WTC11 (cell line): ENCODE measurements at regions not wholly inside any gene's neighbourhood (a gene's known extent, or its start where the extent isn't known, plus 50 kb on each side); places are given as distances from the start of the nearest gene placed in this dataset.
A peak's percentile ranks its signal among the peaks of the same experiment; 100 is the strongest.

ENCODE experiments used
- ATAC-seq: fragments of 200-7000 bp; cut with Tn5 transposase; 2 replicates; pipeline ENCODE4 v1.10.0; 2021; ENCODE audit warnings: mild to moderate bottlenecking, moderate library complexity
- CTCF ChIA-PET: fragments of 300-600 bp; sonication (Branson Sonifier 250); formaldehyde crosslinking; loops from one replicate; lab custom pipeline; 2021; ENCODE audit warnings: antibody characterized with exemption; lab: Charles Lee
- POLR2A ChIA-PET: fragments of 350-600 bp; sonication (Branson Sonifier 250); formaldehyde crosslinking; loops from one replicate; lab custom pipeline; 2021; ENCODE audit warnings: antibody characterized with exemption; lab: Charles Lee
- DNase-seq: peaks from one replicate; pipeline ENCODE4 v3.0.0; 2021; ENCODE audit warnings: low spot score
- H3K27ac Mint-ChIP-seq: 2 replicates; pipeline ENCODE4 v1.8.0; 2021; ENCODE audit warnings: mixed read lengths
- H3K27me3 Mint-ChIP-seq: 2 replicates; pipeline ENCODE4 v1.8.0; 2021; ENCODE audit warnings: low read depth, mild to moderate bottlenecking, moderate library complexity, mixed read lengths
- H3K36me3 Mint-ChIP-seq: 2 replicates; pipeline ENCODE4 v1.8.0; 2021; ENCODE audit warnings: mixed read lengths
- H3K4me1 Mint-ChIP-seq: 2 replicates; pipeline ENCODE4 v1.8.0; 2022; ENCODE audit warnings: mixed read lengths
- H3K4me3 Mint-ChIP-seq: 2 replicates; pipeline ENCODE4 v1.8.0; 2021; ENCODE audit warnings: mild to moderate bottlenecking, moderate library complexity, mixed read lengths
- H3K9me3 Mint-ChIP-seq: 2 replicates; pipeline ENCODE4 v1.8.0; 2021; ENCODE audit warnings: mixed read lengths
- CBFB ChIP-seq: sonication (generic); formaldehyde crosslinking; IDR thresholded peaks from 2 replicates; pipeline ENCODE4 v1.8.1; 2022; ENCODE audit warnings: mild to moderate bottlenecking, low read depth, missing genetic modification reagents
- EMX1 ChIP-seq: fragments of 250-450 bp; sonication (Bioruptor Pico); IDR thresholded peaks from 2 replicates; pipeline ENCODE4 v1.8.0; 2021; ENCODE audit warnings: mild to moderate bottlenecking
- HMGA2 ChIP-seq: fragments of 250-450 bp; sonication (Bioruptor Pico); IDR thresholded peaks from 2 replicates; pipeline ENCODE4 v1.4.0; 2021; ENCODE audit warnings: mild to moderate bottlenecking, moderate library complexity
- NFATC4 ChIP-seq: fragments of 250-450 bp; sonication (Bioruptor Pico); IDR thresholded peaks from 2 replicates; pipeline ENCODE4 v1.9.0; 2021; ENCODE audit warnings: mild to moderate bottlenecking
- NFE2L1 ChIP-seq: sonication (generic); formaldehyde crosslinking; IDR thresholded peaks from 2 replicates; pipeline ENCODE4 v1.8.1; 2023; ENCODE audit warnings: missing genetic modification reagents
- NFYB ChIP-seq: sonication (generic); formaldehyde crosslinking; conservative IDR thresholded peaks from 2 replicates; pipeline ENCODE4 v1.8.0; 2022; ENCODE audit warnings: low read depth, missing genetic modification reagents
- NR1H2 ChIP-seq: sonication (generic); formaldehyde crosslinking; IDR thresholded peaks from 2 replicates; pipeline ENCODE4 v1.9.0; 2021; ENCODE audit warnings: mild to moderate bottlenecking, moderate library complexity, missing genetic modification reagents
- OVOL2 ChIP-seq: fragments of 250-450 bp; sonication (Bioruptor Pico); IDR thresholded peaks from 2 replicates; pipeline ENCODE4 v1.9.0; 2021; ENCODE audit warnings: mild to moderate bottlenecking, borderline replicate concordance
- SOX15 ChIP-seq: fragments of 250-450 bp; sonication (Bioruptor Pico); IDR thresholded peaks from 2 replicates; pipeline ENCODE4 v1.9.0; 2021; ENCODE audit warnings: mild to moderate bottlenecking
- SP1 ChIP-seq: sonication (generic); formaldehyde crosslinking; conservative IDR thresholded peaks from 2 replicates; pipeline ENCODE4 v1.8.1; 2022; ENCODE audit warnings: missing genetic modification reagents
- TF ChIP-seq, protein P1 (sequence below): sonication (generic); formaldehyde crosslinking; conservative IDR thresholded peaks from 2 replicates; pipeline ENCODE4 v1.8.1; 2022; ENCODE audit warnings: mild to moderate bottlenecking, missing genetic modification reagents
- TF ChIP-seq, protein P2 (sequence below): sonication (generic); formaldehyde crosslinking; IDR thresholded peaks from 2 replicates; pipeline ENCODE4 v1.8.1; 2023; ENCODE audit warnings: mild to moderate bottlenecking, missing genetic modification reagents
- TF ChIP-seq, protein P3 (sequence below): sonication (generic); formaldehyde crosslinking; IDR thresholded peaks from 2 replicates; pipeline ENCODE4 v1.8.0; 2023; ENCODE audit warnings: missing genetic modification reagents
- TF ChIP-seq, protein P4 (sequence below): fragments of 200-600 bp; IDR thresholded peaks from 2 replicates; pipeline ENCODE4 v1.8.0; 2022; ENCODE audit warnings: antibody characterized with exemption
- TF ChIP-seq, protein P5 (sequence below): sonication (generic); formaldehyde crosslinking; IDR thresholded peaks from 2 replicates; pipeline ENCODE4 v1.8.1; 2022; ENCODE audit warnings: mild to moderate bottlenecking, moderate library complexity, missing genetic modification reagents
- TF ChIP-seq, protein P6 (sequence below): sonication (generic); formaldehyde crosslinking; IDR thresholded peaks from 2 replicates; pipeline ENCODE4 v1.8.1; 2022; ENCODE audit warnings: low read depth, mild to moderate bottlenecking, moderate library complexity, missing genetic modification reagents, borderline replicate concordance
- TF ChIP-seq, protein P7 (sequence below): fragments of 250-450 bp; sonication (Bioruptor Pico); IDR thresholded peaks from 2 replicates; pipeline ENCODE4 v1.8.0; 2021; ENCODE audit warnings: mild to moderate bottlenecking
- TF ChIP-seq, protein P8 (sequence below): sonication (generic); formaldehyde crosslinking; IDR thresholded peaks from 2 replicates; pipeline ENCODE4 v1.8.1; 2022; ENCODE audit warnings: missing genetic modification reagents, borderline replicate concordance

DNA sequence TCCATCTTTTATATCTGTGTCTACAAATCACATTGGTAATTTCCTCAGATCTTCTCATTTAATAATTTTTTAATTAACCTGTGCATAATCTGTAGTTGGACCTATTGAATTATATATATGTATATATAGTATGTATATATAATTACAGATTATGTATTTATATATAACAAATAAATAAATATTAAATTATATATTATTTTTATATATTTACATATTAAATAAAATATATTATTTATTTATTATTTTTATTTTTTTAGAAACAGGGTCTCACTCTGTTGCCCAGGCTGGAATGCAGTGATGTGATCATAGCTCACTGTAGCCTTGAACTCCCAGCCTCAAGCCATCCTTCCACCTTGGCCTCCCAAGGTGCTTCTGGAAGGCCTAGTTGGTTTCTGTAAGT lies 197.9 kb downstream of the FGF9 start:
- H3K36me3 Mint-ChIP-seq: peaks cover 14% of the 10 kb centered on the region
- ATAC-seq: no peak
- no peak overlapping the region for H3K4me3 Mint-ChIP-seq
- no peaks in the 10 kb centered on the region; the same call in 1 of the 2 replicates for H3K27me3 Mint-ChIP-seq
- peaks cover 5% of the 10 kb centered on the region; the same call in 1 of the 2 replicates for H3K4me1 Mint-ChIP-seq
- no peak overlapping the region for H3K27ac Mint-ChIP-seq
- ChIA-PET POLR2A (no interaction called here), CTCF (no interaction called here)
- TF ChIP-seq, protein P1, sequence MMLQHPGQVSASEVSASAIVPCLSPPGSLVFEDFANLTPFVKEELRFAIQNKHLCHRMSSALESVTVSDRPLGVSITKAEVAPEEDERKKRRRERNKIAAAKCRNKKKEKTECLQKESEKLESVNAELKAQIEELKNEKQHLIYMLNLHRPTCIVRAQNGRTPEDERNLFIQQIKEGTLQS: no peak
- peak; percentile 98 for TF ChIP-seq HMGA2 (CRISPR knock-in tag)
- DNase-seq: no peak
- peaks cover 29% of the 10 kb centered on the region for H3K9me3 Mint-ChIP-seq

DNA sequence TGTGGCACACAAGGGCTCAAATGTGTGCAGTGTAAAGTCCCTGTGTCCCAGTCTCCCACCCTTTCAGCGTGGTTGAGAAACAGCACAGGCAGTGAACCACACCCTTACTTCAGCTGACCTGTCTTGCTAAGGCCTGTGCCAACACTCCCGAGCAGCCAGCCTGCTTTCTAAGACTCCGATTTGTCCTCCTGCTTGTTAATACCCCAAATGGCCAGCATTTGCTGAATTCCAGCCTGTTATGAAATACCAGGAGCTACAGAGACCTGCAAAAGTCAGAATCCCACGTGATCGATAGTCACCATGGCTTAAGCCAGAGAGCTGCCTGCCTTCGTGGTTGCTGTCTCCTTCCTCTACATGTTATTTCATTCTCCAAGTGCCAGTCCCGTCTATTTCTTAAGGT lies 200.5 kb downstream of the FGF9 start:
- ChIA-PET POLR2A (no interaction called here), CTCF (no interaction called here)

DNA sequence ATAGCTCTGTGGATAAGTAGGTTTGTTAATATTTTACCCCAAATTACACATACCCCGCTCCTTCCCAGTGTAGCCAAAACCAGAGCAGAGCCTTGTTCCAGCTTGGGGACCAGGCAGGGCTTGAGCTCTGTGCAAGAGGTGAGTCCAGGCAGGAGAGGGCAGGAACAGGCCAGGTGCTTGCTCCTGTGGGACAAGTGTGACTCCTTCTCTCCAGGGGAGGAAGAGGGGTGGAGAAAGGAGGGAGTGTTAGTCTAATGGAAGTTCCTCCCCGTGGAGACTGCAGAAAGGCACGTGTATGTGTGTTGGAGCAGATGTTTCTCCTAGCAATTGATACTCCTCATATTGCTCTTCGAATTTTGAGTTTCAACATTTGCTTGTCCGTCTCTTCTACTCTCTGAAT lies 201.0 kb downstream of the FGF9 start:
- Mint-ChIP-seq H3K27me3 (no peaks in the 10 kb centered on the region), H3K4me1 (peaks cover 5% of the 10 kb centered on the region; the same call in 1 of the 2 replicates), H3K4me3 (no peak overlapping the region), H3K36me3 (no peaks in the 10 kb centered on the region), H3K27ac (no peak overlapping the region), H3K9me3 (no peaks in the 10 kb centered on the region)
- ChIA-PET CTCF (no interaction called here), POLR2A (no interaction called here)
- no peak for DNase-seq
- no peak for ATAC-seq
- no peak for TF ChIP-seq NFE2L1 (CRISPR knock-in tag)
- no peak for TF ChIP-seq CBFB (CRISPR knock-in tag)
- TF ChIP-seq, protein P1: no peak
- no peak for TF ChIP-seq NFYB (CRISPR knock-in tag)
- TF ChIP-seq SOX15 (CRISPR knock-in tag): no peak
- TF ChIP-seq EMX1 (CRISPR knock-in tag): no peak
- TF ChIP-seq, protein P2, sequence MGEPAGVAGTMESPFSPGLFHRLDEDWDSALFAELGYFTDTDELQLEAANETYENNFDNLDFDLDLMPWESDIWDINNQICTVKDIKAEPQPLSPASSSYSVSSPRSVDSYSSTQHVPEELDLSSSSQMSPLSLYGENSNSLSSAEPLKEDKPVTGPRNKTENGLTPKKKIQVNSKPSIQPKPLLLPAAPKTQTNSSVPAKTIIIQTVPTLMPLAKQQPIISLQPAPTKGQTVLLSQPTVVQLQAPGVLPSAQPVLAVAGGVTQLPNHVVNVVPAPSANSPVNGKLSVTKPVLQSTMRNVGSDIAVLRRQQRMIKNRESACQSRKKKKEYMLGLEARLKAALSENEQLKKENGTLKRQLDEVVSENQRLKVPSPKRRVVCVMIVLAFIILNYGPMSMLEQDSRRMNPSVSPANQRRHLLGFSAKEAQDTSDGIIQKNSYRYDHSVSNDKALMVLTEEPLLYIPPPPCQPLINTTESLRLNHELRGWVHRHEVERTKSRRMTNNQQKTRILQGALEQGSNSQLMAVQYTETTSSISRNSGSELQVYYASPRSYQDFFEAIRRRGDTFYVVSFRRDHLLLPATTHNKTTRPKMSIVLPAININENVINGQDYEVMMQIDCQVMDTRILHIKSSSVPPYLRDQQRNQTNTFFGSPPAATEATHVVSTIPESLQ (CRISPR knock-in tag): no peak
- TF ChIP-seq, protein P3, sequence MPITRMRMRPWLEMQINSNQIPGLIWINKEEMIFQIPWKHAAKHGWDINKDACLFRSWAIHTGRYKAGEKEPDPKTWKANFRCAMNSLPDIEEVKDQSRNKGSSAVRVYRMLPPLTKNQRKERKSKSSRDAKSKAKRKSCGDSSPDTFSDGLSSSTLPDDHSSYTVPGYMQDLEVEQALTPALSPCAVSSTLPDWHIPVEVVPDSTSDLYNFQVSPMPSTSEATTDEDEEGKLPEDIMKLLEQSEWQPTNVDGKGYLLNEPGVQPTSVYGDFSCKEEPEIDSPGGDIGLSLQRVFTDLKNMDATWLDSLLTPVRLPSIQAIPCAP (CRISPR knock-in tag): no peak
- no peak for TF ChIP-seq NFATC4
- TF ChIP-seq, protein P4, sequence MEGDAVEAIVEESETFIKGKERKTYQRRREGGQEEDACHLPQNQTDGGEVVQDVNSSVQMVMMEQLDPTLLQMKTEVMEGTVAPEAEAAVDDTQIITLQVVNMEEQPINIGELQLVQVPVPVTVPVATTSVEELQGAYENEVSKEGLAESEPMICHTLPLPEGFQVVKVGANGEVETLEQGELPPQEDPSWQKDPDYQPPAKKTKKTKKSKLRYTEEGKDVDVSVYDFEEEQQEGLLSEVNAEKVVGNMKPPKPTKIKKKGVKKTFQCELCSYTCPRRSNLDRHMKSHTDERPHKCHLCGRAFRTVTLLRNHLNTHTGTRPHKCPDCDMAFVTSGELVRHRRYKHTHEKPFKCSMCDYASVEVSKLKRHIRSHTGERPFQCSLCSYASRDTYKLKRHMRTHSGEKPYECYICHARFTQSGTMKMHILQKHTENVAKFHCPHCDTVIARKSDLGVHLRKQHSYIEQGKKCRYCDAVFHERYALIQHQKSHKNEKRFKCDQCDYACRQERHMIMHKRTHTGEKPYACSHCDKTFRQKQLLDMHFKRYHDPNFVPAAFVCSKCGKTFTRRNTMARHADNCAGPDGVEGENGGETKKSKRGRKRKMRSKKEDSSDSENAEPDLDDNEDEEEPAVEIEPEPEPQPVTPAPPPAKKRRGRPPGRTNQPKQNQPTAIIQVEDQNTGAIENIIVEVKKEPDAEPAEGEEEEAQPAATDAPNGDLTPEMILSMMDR: no peak
- TF ChIP-seq OVOL2 (CRISPR knock-in tag): no peak
- TF ChIP-seq, protein P5, sequence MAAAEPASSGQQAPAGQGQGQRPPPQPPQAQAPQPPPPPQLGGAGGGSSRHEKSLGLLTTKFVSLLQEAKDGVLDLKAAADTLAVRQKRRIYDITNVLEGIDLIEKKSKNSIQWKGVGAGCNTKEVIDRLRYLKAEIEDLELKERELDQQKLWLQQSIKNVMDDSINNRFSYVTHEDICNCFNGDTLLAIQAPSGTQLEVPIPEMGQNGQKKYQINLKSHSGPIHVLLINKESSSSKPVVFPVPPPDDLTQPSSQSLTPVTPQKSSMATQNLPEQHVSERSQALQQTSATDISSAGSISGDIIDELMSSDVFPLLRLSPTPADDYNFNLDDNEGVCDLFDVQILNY (CRISPR knock-in tag): no peak

More for the DNA sequence above, 200.5 kb downstream of the FGF9 start:
- ATAC-seq (no peak), DNase-seq (no peak)
- H3K9me3 Mint-ChIP-seq: peaks cover 4% of the 10 kb centered on the region; the same call in 1 of the 2 replicates
- no peaks in the 10 kb centered on the region for H3K36me3 Mint-ChIP-seq
- no peak overlapping the region for H3K27ac Mint-ChIP-seq
- H3K4me3 Mint-ChIP-seq: no peak overlapping the region
- H3K4me1 Mint-ChIP-seq: peaks cover 5% of the 10 kb centered on the region; the same call in 1 of the 2 replicates
- TF ChIP-seq SP1 (CRISPR knock-in tag) (no peak), NR1H2 (no peak)
- TF ChIP-seq, protein P6, sequence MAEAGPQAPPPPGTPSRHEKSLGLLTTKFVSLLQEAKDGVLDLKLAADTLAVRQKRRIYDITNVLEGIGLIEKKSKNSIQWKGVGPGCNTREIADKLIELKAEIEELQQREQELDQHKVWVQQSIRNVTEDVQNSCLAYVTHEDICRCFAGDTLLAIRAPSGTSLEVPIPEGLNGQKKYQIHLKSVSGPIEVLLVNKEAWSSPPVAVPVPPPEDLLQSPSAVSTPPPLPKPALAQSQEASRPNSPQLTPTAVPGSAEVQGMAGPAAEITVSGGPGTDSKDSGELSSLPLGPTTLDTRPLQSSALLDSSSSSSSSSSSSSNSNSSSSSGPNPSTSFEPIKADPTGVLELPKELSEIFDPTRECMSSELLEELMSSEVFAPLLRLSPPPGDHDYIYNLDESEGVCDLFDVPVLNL (CRISPR knock-in tag): no peak
- TF ChIP-seq, protein P4: no peak
- TF ChIP-seq, protein P7, sequence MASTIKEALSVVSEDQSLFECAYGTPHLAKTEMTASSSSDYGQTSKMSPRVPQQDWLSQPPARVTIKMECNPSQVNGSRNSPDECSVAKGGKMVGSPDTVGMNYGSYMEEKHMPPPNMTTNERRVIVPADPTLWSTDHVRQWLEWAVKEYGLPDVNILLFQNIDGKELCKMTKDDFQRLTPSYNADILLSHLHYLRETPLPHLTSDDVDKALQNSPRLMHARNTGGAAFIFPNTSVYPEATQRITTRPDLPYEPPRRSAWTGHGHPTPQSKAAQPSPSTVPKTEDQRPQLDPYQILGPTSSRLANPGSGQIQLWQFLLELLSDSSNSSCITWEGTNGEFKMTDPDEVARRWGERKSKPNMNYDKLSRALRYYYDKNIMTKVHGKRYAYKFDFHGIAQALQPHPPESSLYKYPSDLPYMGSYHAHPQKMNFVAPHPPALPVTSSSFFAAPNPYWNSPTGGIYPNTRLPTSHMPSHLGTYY (CRISPR knock-in tag): no peak
- TF ChIP-seq, protein P8, sequence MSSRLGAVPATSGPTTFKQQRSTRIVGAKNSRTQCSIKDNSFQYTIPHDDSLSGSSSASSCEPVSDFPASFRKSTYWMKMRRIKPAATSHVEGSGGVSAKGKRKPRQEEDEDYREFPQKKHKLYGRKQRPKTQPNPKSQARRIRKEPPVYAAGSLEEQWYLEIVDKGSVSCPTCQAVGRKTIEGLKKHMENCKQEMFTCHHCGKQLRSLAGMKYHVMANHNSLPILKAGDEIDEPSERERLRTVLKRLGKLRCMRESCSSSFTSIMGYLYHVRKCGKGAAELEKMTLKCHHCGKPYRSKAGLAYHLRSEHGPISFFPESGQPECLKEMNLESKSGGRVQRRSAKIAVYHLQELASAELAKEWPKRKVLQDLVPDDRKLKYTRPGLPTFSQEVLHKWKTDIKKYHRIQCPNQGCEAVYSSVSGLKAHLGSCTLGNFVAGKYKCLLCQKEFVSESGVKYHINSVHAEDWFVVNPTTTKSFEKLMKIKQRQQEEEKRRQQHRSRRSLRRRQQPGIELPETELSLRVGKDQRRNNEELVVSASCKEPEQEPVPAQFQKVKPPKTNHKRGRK: no peak
- TF ChIP-seq, all 79 proteins: peak for 0
- H3K27me3 Mint-ChIP-seq: no peaks in the 10 kb centered on the region
